Adrenal gland (tissue), 5 donors: ENCODE measurements at regions not wholly inside any gene's neighbourhood (a gene's known extent, or its start where the extent isn't known, plus 50 kb on each side); places are given as distances from the start of the nearest gene placed in this dataset.

Experiments
- CTCF ChIP-seq, 6 experiments: fragments of 450-650 bp in 4 of 6; fragments of 200-600 bp in 2 of 6; sonication (generic) in 1 of 6; IDR thresholded peaks; 1 replicate in 5 of 6; 2 replicates in 1 of 6; pipeline versions ENCODE4 v1.5.1 to v1.8.0; 2016 to 2021; ENCODE audit warnings: antibody characterized with exemption in 6 of 6, mild to moderate bottlenecking in 2 of 6, moderate library complexity in 1 of 6
- POLR2A ChIP-seq, 2 donors: fragments of 450-650 bp; IDR thresholded peaks; one replicate each; pipeline ENCODE4 v1.6.1; 2017; ENCODE audit warnings: antibody characterized with exemption in 2 of 2, mild to moderate bottlenecking in 2 of 2, moderate library complexity in 1 of 2
- donor health status: DM: no; HTN: no; CAD: no.

- TF ChIP-seq CTCF (IDR thresholded peaks at IDR 0.05) (no peak), POLR2A (IDR thresholded peaks at IDR 0.05) (no peak)
Observed at GRCh38 chr17:22692806-22693171, 1000.5 kb downstream of the KCNJ18 start.
